Astrocyte (in vitro differentiated cells and primary cell): ENCODE measurements at regions not wholly inside any gene's neighbourhood (a gene's known extent, or its start where the extent isn't known, plus 50 kb on each side); places are given as distances from the start of the nearest gene placed in this dataset.
A peak's percentile ranks its signal among the peaks of the same experiment; 100 is the strongest.

Experiments used
- DNase-seq: peaks from one replicate; pipeline ENCODE4 v3.0.0-alpha.2; 2010; ENCODE audit warnings: low read depth
- FAIRE-seq: peaks from 2 replicates; lab custom pipeline; 2011; peaks lifted over from hg19 to GRCh38; lab: Jason Lieb, UNC
- H2AFZ ChIP-seq: 2 replicates; pipeline ENCODE4 v1.6.0; 2012; ENCODE audit warnings: low read depth, low read length, inconsistent platforms
- H3K27ac ChIP-seq: 2 replicates; pipeline ENCODE4 v1.5.1; 2011; ENCODE audit warnings: low read depth, low read length, inconsistent platforms
- H3K27me3 ChIP-seq: 2 replicates; pipeline ENCODE4 v1.6.0; 2011; ENCODE audit warnings: low read length, inconsistent platforms; ENCODE audit not compliant: insufficient read depth
- H3K36me3 ChIP-seq: 2 replicates; pipeline ENCODE4 v1.5.1; 2011; ENCODE audit warnings: low read length, inconsistent platforms; ENCODE audit not compliant: insufficient read depth
- H3K4me1 ChIP-seq: 2 replicates; pipeline ENCODE4 v1.5.1; 2011; ENCODE audit warnings: low read length, inconsistent platforms; ENCODE audit not compliant: insufficient read depth
- H3K4me2 ChIP-seq: 2 replicates; pipeline ENCODE4 v1.6.0; 2012; ENCODE audit warnings: low read length, inconsistent platforms
- H3K4me3 ChIP-seq: 2 replicates; pipeline ENCODE4 v1.5.1; 2011; ENCODE audit warnings: low read depth, mild to moderate bottlenecking, low read length, inconsistent platforms; ENCODE audit not compliant: insufficient read depth
- H3K79me2 ChIP-seq: 2 replicates; pipeline ENCODE4 v1.6.0; 2012; ENCODE audit warnings: mild to moderate bottlenecking, low read length, inconsistent platforms; ENCODE audit not compliant: insufficient read depth
- H3K9ac ChIP-seq: 2 replicates; pipeline ENCODE4 v1.6.0; 2012; ENCODE audit warnings: mild to moderate bottlenecking, low read length, inconsistent platforms
- H3K9me3 ChIP-seq: 2 replicates; pipeline ENCODE4 v1.5.1; 2012; ENCODE audit warnings: low read depth, mild to moderate bottlenecking, low read length, inconsistent platforms; ENCODE audit not compliant: insufficient read depth
- H4K20me1 ChIP-seq: 2 replicates; pipeline ENCODE4 v1.6.0; 2012; ENCODE audit warnings: low read length, inconsistent platforms; ENCODE audit not compliant: insufficient read depth
- H3K27ac Mint-ChIP-seq: one replicate; pipeline ENCODE4 v1.8.0; 2021; ENCODE audit warnings: mild to moderate bottlenecking, mixed read lengths; ENCODE audit not compliant: unreplicated experiment
- H3K27me3 Mint-ChIP-seq: one replicate; pipeline ENCODE4 v1.8.0; 2021; ENCODE audit warnings: low read depth, mixed read lengths; ENCODE audit not compliant: unreplicated experiment
- H3K36me3 Mint-ChIP-seq: one replicate; pipeline ENCODE4 v1.8.0; 2021; ENCODE audit warnings: low read depth, mixed read lengths; ENCODE audit not compliant: unreplicated experiment
- H3K4me1 Mint-ChIP-seq: one replicate; pipeline ENCODE4 v1.8.0; 2021; ENCODE audit warnings: low read depth, mixed read lengths; ENCODE audit not compliant: unreplicated experiment
- H3K4me3 Mint-ChIP-seq: one replicate; pipeline ENCODE4 v1.8.0; 2021; ENCODE audit warnings: mild to moderate bottlenecking, moderate library complexity, mixed read lengths; ENCODE audit not compliant: unreplicated experiment
- H3K9me3 Mint-ChIP-seq: one replicate; pipeline ENCODE4 v1.8.0; 2021; ENCODE audit warnings: mild to moderate bottlenecking, mixed read lengths; ENCODE audit not compliant: unreplicated experiment
- EZH2 ChIP-seq: IDR thresholded peaks from 2 replicates; pipeline ENCODE4 v1.6.1; 2012; ENCODE audit warnings: mild to moderate bottlenecking, low read length, inconsistent platforms; ENCODE audit not compliant: insufficient read depth
- TF ChIP-seq, protein P1 (sequence below): IDR thresholded peaks from 2 replicates; pipeline ENCODE4 v1.5.1; 2011; ENCODE audit warnings: low read depth, mild to moderate bottlenecking, inconsistent platforms, low read length, moderate library complexity; ENCODE audit not compliant: insufficient read depth

DNA sequence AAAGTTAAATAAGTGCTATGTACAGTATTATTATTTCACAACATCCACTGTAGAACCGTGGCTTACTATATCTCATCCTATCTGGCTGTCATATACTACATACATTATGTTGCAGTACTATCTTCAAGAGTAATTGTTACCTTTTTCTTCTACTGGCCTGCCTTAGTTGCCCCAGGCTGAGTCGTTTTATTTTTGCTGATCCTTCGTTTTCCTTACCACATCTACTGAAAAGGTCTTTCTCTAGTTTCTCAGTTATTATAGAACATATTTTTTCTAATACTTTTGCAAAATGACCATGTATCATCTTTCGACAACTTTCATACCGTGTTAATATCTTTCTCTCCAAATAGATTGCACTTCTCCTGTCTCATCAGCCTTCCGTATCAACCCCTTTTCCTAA, 523.1 kb downstream of the SOX5 start:
- Histone ChIP-seq H4K20me1 (no peaks in the 10 kb centered on the region), H3K4me3 (no peak overlapping the region), H3K4me1 (no peaks in the 10 kb centered on the region), H3K9ac (no peak overlapping the region), H2AFZ (no peak overlapping the region), H3K4me2 (no peak overlapping the region), H3K27me3 (no peaks in the 10 kb centered on the region), H3K79me2 (no peaks in the 10 kb centered on the region), H3K36me3 (no peaks in the 10 kb centered on the region), H3K9me3 (no peaks in the 10 kb centered on the region), H3K27ac (no peak overlapping the region)
- H3K27me3 Mint-ChIP-seq: no peaks in the 10 kb centered on the region
- peaks cover 3% of the 10 kb centered on the region for H3K4me1 Mint-ChIP-seq
- H3K27ac Mint-ChIP-seq: no peak overlapping the region
- TF ChIP-seq EZH2: no peak
- TF ChIP-seq, protein P1, sequence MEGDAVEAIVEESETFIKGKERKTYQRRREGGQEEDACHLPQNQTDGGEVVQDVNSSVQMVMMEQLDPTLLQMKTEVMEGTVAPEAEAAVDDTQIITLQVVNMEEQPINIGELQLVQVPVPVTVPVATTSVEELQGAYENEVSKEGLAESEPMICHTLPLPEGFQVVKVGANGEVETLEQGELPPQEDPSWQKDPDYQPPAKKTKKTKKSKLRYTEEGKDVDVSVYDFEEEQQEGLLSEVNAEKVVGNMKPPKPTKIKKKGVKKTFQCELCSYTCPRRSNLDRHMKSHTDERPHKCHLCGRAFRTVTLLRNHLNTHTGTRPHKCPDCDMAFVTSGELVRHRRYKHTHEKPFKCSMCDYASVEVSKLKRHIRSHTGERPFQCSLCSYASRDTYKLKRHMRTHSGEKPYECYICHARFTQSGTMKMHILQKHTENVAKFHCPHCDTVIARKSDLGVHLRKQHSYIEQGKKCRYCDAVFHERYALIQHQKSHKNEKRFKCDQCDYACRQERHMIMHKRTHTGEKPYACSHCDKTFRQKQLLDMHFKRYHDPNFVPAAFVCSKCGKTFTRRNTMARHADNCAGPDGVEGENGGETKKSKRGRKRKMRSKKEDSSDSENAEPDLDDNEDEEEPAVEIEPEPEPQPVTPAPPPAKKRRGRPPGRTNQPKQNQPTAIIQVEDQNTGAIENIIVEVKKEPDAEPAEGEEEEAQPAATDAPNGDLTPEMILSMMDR: no peak
- no peaks in the 10 kb centered on the region for H3K36me3 Mint-ChIP-seq
- no peak for DNase-seq
- no peak for FAIRE-seq
- H3K9me3 Mint-ChIP-seq: no peaks in the 10 kb centered on the region
- no peak overlapping the region for H3K4me3 Mint-ChIP-seq

GRCh38 chr12:23428758-23429157, 520.7 kb downstream of the SOX5 start:
- H3K27ac ChIP-seq: no peak overlapping the region
- no peak overlapping the region for H3K4me3 ChIP-seq
- H3K27me3 ChIP-seq: no peaks in the 10 kb centered on the region
- FAIRE-seq (no peak), DNase-seq (no peak)
- no peak overlapping the region for H3K27ac Mint-ChIP-seq
- no peak overlapping the region for H3K9ac ChIP-seq
- no peaks in the 10 kb centered on the region for H3K9me3 ChIP-seq
- H4K20me1 ChIP-seq: no peaks in the 10 kb centered on the region
- no peak overlapping the region for H2AFZ ChIP-seq
- no peaks in the 10 kb centered on the region for H3K27me3 Mint-ChIP-seq
- no peak overlapping the region for H3K4me2 ChIP-seq
- H3K4me1 Mint-ChIP-seq: peaks cover 3% of the 10 kb centered on the region
- no peaks in the 10 kb centered on the region for H3K36me3 Mint-ChIP-seq
- H3K9me3 Mint-ChIP-seq: no peaks in the 10 kb centered on the region
- no peaks in the 10 kb centered on the region for H3K79me2 ChIP-seq
- H3K36me3 ChIP-seq: no peaks in the 10 kb centered on the region
- no peak for TF ChIP-seq EZH2
- TF ChIP-seq, protein P1: no peak
- H3K4me1 ChIP-seq: no peaks in the 10 kb centered on the region
- no peak overlapping the region for H3K4me3 Mint-ChIP-seq

DNA sequence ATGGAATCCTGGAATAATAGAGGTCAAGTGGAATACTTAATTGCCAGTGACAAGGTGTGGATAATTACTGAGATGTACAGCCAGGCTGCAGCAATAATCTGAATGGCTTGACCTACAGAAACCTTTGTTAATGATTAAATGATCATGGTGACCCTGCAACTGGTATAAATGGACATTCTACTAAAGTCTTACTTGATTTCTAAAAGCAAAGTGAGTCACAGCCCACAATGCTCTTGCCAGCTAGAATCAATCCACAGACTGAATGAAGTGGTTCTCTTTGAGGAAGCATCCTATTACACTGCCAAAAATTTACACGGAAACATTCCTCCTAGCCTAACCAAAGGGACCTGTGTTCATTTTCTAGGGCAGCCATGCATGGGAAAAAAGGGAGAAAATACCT, 518.5 kb downstream of the SOX5 start:
- TF ChIP-seq EZH2: no peak
- TF ChIP-seq, protein P1: no peak

More for the DNA sequence above, 518.5 kb downstream of the SOX5 start:
- DNase-seq (peak; percentile 50), FAIRE-seq (no peak)
- H3K4me1 Mint-ChIP-seq: peaks cover 3% of the 10 kb centered on the region
- H3K27ac Mint-ChIP-seq: no peak overlapping the region
- H3K4me3 ChIP-seq: no peak overlapping the region
- no peaks in the 10 kb centered on the region for H3K36me3 ChIP-seq
- H3K27me3 ChIP-seq: no peaks in the 10 kb centered on the region
- no peak overlapping the region for H3K4me3 Mint-ChIP-seq
- no peaks in the 10 kb centered on the region for H3K27me3 Mint-ChIP-seq
- H3K9ac ChIP-seq: no peak overlapping the region
- H2AFZ ChIP-seq: no peak overlapping the region
- H3K9me3 ChIP-seq: no peaks in the 10 kb centered on the region
- H3K79me2 ChIP-seq: no peaks in the 10 kb centered on the region
- H3K4me2 ChIP-seq: no peak overlapping the region
- H3K36me3 Mint-ChIP-seq: no peaks in the 10 kb centered on the region
- no peak overlapping the region for H3K27ac ChIP-seq
- H3K4me1 ChIP-seq: no peaks in the 10 kb centered on the region
- no peaks in the 10 kb centered on the region for H3K9me3 Mint-ChIP-seq
- H4K20me1 ChIP-seq: no peaks in the 10 kb centered on the region
